Activated effector memory CD4-positive, alpha-beta T cell treated with anti-CD3 and anti-CD28 coated beads, Interleukin-2, amount 50 U/mL, for 16 hours (primary cell): ENCODE measurements at regions not wholly inside any gene's neighbourhood (a gene's known extent, or its start where the extent isn't known, plus 50 kb on each side); places are given as distances from the start of the nearest gene placed in this dataset.
"Not testable (repeated sequence)": the region's sequence is repeated elsewhere in the genome, so short reads cannot be mapped to it uniquely, and the experiment has no call there.

Experiments used
- DNase-seq: peaks from one replicate; pipeline ENCODE4 v3.0.0-alpha.2; 2020

DNA sequence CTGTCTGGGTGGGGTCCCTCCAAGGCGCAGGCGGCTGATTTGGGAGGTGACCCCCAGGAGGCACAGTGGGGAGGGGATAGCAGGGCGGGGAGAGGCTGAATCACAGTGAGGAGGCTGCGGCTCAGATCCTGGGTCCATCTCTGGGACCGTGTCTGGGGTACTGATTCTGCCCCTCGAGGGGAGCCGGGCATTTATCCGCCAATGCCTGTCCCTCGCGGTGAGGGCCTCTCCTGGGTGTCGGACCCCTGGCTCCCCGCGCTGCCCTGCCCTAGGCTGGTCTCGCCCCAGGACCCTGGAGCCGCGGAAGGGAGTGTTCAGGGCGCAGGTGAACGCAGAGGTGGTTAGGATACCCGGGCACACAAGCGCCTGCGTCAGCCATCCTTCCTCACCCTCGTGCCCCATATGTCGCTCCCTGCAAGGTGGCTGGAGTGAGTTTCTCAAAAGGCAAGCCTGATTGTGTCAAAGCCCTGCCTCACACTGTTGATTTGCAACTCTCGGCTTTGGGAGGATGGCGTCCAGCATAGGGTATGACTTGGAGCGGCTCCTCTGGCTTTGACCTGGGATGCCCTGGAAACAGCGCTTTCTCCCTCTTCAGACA, 530.9 kb downstream of the PTPRU start:
- DNase-seq = no peak

DNA sequence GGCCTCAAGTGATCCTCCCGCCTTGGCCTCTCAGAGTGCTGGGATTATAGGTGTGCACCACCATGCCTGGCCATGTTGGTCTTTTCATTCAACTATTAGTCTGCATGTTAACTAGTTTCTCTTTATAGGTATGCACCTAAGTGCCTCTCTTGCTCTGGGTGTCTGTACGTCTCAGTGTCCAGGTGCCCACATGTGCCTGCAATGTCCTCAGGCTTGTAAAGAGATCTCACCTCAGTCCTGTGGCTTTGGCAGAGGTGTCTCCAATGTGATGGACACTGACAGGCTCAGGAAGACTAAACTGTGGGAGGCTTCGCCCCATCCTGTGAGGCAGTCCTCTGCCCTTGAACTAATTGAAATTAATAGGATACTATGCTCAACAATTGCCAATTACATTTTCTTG, 526.3 kb downstream of the PTPRU start:
- DNase-seq = no peak

DNA sequence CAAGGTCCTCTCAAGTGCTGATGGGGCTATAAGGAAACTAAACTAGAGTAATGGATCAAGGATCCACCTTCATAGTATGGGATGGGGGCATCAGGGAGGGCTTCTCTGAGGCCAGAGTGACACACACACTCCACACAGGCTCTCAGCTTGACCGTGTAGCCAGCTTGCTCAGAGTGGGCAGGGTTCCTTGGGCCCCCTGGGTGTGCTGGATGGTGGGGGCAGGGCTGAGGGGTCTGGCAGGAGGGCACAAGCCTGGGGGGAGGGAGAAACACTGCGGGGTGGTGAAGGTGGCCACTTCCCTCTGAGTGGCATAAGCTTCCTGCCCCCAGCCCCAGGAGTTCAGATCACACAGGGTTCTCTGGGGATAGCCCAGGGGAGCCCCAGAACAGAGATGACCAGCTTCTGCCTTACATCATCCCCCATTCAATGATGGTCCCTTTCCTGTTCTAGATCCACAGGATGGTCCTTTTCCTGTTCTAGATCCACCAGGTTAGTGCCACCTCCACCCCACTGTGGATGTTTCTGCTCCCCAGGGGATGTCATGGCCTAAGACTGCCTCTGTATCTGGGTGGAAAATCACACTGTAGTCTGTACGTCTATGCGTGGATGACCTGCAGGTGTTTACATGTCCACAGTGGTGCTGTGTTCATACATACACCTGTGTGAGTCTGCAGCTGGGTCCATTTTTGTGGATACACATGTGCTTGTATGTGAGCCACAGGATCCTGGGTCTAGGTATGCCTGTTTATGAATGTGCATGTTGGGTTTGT, 525.0 kb downstream of the PTPRU start:
- DNase-seq = no peak

DNA sequence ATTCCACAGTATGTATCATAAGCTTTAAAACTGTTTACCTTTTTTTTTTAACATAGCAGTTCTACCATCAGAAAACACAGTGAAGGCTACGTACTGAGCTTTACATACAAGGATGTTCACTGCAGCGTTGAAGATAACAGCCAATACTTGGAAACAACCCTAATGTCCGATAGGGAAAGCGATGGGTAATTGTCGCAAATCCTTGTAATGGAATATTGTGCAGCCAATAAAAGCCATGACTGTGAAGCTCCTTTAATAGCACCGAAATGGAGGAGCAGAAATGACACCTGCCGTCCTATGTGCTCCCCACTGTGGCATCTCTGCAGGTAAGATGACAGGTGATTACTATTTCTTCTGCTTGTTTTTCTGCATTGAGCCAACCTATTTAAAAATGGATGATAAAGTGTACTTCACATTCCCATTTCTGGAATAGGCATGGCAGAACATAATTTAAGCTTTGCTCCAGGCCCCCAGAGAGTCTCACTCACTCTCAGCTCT, 523.8 kb downstream of the PTPRU start:
- no peak for DNase-seq

DNA sequence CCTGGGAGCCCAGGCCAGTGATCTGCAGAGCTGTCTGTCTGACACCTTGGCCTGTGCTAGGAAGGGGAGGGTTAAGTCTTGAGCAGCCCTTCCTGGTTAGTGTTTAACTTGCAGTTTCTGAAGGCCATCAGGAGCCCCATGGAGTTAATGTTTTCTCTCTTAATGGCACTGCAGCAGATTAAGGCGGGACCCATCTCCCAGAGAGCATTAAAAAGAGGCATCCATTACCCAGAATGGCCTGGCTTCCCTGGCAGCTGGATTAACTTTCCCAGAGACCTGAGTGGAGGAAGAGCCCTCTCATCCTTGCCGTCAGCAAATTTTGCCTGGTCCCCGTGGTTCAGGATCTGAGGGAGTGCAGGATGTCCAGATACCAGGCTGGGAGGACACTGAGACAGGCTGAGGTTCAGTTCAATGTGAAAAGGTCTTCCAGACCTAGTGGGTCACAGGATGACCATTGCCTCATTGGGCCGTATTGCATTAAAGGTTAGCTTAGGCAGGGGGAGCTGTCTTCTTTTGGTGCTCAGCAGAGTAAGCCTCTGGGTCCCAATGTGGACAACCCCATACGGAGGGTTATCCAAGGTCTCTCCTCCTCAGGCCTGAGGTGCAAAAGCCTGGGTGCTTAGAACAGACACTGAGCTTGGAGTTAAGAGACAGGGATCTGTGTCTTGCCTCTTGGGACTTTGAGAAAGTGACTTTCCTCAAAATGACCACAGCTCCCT, 522.6 kb downstream of the PTPRU start:
- no peak for DNase-seq

DNA sequence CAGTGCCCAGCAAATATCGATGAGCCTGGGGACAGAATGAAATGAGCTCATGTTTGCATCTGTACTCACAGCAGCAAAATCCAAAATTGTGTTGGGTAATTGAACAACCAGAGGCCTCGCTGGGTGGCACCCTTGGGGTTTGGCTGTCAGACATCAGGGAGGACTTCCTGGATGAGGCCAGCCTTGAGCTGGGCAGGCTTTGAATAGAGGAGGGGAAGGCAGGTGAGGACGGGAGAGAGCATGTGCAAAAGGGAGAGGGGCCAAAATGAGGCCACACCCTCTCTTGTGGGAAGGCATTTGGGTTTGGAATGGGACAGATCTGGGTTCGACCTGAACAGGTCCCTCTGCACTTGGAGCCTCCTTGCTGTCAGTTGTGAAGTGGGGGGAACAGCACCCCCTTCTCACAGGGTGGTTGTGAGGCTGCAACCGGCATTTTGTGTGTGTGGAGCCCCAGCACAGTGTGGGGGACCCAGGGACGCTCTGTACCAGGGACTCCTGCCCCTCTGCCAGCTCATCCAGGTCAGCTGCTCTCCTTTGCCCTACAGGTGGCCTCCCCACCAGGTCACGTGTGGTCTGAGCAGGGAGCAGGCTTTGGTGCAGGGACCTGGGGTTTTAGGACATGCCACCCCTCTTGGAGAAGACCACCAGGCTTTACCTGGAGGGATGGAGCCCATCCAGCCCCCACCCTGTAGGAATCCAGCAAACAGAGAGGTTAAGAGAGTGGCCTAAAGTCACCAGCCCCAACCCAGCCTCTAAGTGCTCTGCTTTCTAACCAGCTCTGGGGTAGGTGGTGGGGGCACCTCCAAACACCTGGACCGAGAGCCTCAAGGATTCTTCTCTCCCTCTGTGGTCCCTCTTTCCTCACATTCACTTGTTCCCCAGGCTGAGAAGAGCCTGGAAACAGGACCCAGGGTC, 521.8 kb downstream of the PTPRU start:
- DNase-seq = no peak

DNA sequence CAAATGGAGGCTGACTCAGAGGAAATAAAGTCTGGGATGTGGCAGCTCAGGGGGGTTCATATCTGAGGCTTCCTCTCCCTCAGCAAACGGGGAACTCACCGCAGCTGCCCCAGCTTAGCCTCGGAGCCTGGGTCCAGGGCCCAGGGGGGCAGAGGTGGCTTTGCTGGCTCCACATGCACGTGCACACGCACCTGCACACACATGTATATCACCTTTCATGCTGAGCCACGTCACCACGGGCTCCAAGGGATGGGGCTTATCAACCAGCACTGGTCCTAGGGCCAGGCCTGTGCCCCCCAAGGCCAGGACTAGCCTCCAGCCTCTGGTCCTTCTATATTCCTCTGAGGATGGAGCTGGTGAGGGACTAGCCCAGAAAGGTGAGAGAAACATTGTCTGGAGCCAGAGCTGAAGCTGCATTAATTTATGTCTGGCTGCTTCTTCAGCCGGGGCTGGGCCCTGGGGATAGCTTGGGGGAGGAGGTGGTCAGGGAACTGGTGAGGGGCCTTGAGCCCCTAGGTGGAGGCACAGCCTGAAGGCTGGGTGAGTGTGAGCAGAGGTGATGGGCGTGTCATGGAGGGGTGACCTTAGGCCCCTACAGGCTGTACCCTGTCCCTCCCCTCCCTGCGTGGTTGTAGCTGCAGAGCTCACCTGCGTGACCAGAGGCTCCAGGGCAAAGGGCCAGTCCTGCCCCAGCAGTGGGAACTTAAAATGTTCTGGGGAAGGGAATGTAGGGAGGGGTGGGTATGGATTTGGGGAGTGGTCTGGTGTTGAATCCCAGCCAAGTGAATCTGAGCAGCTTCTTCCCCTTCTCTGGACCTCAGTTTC, 520.8 kb downstream of the PTPRU start:
- DNase-seq = no peak

DNA sequence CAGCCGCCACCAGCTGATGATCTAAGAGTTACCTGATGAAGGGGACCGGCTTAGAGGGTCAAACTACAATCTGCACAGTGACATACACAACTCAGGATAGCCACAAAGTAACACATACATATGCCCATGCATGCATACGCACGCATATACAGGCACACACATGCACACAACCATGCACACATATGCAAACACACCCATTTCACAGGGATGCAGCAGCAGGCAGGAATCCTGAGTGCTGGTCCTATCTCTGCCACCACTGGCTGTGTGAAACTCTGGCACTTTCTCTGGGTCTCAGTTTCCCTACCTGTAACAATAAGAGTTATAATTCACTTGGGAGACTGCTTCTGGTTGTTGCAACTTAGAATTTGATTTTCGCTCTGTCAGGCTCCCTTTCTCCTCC, 520.2 kb downstream of the PTPRU start:
- no peak for DNase-seq

DNA sequence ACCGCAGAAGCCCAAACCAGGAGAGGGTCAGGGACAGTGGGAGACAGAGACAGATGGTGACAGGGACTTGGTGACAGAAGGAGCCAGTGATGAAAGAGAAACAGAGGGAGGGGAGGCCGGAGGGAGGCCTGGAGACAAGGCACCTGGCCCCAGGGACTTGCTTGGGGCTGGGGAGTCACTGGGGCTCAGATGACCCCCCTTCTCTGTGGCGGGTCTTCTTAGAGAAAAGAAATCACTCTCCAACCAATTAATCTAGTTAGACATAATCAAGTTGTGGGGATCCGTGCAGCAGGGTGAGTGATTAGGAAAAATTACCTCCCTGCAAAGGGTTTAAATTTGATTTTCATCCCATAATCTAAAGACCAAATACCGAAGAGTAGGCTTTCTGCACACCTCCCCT, 519.8 kb downstream of the PTPRU start:
- no peak for DNase-seq

DNA sequence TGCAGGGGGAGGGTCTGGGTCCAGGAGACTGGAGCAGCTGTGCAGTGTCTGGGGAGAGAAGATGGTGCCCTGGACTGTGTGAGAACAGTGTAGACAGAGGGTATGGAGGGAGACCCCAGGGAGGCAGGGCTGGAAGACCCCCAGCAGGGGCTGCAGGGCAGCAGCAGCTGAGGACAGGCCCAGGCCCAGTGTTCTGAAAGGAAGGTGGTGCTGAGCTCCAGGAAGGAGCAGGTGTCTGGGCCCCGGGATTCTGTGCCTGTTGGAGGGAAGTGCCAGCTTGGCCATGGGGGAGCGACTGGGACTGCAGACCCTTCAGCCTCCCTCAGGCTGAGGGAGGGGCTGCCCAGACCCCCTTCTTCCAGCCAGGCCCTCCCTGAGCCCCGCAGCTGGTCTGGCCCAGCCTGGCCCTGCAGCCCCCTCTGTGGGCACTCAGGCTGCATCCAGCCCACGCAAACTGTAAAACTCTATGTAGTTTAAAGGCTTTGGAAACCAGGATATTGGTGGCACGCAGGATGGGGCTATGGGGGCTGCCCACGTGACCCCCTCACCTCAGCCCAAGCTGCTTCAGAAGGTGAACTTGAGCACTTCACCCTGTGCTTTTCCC, 519.2 kb downstream of the PTPRU start:
- not testable (repeated sequence) for DNase-seq

DNA sequence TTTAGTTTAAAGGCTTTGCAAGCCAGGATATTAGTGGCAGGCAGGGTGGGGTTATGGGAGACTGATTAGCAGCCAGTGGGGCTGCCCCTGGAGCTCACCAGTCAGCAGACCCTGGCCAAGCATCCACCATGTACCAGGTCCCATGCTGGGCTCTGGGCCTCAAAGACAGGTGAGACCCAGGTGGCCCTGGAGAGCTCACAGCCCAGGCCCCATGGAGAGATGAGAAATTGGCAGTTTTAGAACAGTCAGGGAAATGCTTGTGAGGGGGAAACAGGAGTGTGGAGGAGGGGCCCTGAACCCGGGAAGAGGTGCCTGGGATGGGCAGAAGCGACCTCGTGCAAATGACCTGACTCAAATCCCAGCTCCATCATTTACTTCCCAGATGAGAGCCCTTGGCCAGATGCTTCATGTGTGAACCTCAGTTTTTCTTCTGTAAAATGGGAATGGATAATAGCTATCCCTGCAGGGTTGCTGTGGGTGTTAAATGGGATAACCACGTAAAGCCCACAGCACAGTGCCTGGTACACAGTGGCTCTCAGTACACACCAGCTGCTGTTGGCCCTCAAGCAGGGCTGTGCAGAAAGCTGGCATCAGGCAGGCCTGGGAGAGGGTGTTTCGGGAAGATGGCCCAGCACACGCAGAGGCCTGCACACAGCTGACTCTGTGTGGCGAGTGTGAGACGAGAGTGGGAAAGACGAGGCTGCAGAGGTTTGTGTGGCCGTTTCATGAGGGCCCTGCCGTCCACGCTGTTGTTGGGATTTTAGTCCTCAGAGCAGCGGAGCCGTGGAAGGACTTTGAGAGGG, 518.5 kb downstream of the PTPRU start:
- DNase-seq = no peak

DNA sequence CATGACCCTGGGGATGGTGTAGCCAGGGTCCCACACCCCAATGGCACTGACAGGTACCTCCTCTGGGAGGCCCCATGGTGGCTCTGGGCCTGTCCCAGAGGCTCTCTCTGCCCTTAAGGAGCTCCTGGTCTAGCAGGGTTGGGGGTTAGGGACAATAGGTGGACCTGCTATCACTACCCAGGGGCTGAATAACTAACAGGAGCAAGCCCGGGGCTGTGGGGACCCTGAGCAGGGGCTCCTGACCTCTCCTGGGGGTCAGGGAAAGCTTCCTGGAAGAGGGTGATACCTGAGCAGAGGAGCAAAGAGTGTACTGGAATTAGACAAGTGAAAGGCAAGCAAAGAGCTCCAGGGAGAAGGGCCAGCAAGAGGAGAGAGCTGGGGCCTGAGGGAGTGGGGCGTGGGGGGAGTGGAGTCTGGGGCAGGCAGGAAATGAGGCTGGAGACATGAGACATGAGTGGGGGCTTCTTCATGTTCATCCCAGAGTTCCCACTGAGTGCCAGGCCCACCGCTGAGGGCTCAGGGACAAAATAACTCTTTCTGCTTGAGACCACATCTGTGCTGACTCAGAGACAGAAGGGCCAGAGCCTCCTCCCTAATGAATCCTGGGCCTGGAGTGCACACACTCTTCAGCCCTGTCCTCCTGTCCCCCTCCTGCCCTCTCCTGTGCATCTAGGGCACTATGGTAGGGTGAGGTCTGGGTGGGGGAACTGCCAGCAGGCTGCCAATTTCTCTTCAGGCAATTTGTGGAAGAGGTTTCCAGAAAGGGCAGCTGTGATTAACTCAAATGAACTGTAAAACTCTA, 517.6 kb downstream of the PTPRU start:
- DNase-seq = no peak

DNA sequence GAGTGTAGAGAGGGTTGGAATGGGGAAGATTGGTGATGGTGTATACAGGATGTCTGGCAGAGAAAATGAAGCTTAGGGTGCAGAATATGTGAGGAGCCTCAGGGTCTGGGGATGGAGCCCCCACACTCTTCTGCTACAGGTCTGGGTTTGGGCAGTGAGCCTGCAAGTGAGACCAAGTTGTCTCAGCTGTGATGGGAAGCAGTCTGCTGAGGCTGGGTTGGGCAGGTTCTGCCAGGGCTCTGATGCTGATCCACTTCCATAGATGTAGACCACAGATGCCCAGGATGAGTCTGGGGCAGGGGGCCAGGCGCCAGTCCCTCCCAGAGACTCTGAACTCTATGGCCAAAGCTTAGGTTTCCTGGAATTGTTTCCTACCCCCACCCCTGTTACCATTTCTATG, 516.9 kb downstream of the PTPRU start:
- DNase-seq = no peak

DNA sequence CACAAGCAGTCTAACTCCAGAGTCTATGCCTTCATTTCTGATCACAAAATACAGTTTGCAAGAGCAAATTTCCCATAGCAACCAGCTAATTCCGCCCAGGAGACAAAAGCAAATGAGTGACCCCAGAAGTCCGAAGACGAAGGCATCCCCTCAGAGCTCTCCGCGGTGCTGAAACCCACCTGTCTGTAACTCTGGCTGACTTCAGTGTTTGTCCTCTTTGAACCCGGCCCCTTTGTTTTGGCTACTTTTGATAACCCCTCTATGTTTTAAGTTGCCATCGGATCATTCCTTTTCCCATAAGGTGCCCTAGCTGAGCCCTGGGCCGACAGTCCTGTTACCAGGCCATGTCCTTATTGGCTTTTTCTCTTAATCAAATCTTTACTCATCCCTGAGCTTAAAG, 515.8 kb downstream of the PTPRU start:
- no peak for DNase-seq

DNA sequence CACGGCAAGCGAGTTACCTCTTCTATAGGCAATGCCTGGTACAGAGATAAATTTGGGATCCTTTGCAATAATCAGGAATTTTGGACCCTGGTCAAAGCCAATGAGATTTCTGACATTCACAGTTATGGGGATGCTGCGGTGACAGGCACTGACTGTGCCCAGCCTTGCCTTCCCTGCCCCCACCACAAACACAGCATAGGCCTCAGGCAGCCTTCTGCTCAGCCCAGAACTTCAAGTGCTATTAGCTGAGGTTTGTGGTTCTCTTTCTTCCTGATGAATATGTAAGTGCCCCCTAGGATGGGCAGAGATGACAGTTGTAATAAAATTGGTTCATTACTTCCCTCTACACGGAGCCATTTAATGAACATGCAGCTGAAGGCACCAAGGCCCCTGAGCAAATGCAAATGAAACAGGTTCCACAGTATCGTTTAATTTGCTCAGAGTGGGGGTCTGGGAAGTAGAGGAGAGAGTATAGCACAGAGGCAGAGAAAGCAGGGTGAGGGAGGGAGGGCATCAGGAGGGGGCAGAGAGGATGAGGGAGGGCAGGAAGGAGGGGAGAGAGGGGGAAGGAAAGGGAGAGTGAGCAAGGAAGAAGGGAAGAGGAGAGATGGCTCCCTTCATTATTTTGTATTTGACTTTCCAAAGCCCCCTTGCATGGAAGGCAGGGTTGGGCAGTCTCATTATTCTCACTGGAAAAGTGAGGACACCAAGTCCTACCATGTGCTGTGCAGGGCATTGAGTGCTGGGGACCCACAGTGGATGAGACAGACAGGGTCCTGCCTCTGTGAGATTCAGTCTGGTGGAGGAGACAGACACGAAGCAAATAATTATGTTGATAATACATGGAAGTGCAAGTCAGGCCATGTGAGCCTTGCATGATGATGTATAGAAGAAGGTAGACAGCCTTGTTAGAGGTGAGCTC, 513.0 kb downstream of the PTPRU start:
- no peak for DNase-seq

DNA sequence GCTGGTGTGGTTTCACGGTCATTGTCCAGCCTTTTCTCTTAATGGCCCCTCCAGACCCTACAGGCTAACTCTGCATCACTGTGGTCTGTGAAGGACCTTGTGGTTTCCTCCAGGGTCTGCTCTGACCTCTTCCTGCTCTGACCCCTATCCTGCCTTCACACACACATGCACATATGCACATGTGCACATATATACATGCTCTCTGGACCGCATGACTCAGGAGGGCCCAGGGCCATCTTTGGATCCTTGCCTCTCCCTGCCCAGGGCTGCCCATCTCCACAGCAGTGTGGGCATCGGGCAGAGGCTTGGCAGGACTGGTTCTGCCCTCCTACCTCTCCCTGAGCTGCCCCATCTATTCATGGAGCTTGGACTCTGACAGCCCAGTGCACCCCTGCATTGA, 510.9 kb downstream of the PTPRU start:
- DNase-seq = no peak

DNA sequence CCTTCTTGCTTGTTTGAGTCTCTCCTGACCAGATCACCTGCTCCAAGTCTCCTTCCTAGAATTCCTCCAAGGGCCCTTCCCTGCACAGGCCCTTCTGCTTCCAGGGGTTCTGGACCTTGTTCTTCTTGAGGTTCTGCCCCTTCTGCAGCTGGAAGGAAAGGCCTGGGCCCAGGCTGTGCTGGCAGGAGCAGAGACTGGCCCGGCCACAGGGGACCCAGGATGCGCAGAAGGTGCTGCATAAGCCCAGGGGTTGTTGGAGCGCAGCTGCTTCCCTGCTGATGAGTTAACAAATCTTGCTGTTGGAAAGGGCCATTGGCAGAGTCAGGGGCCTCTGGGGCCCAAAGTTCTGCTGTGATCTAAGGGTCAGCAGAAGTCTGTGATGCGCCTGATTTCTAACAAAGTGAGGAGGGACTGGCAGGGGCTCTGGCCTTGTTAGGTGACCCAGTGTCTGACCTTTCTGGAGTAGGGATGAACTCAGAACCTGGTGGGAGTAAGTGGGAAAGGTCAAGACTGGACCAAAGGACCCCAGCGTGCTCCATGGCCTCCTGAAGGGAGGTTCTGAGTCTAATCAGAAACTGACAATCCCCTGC, 509.8 kb downstream of the PTPRU start:
- no peak for DNase-seq
